ENCODE measurements at regions not wholly inside any gene's neighbourhood (a gene's known extent, or its start where the extent isn't known, plus 50 kb on each side); places are given as distances from the start of the nearest gene placed in this dataset.
"Not testable (repeated sequence)": the region's sequence is repeated elsewhere in the genome, so short reads cannot be mapped to it uniquely, and the experiment has no call there.

GRCh38 chr13:76663592-76664335 lies 222.4 kb downstream of the KCTD12 start:
- Mint-ChIP-seq H3K27ac (no peak overlapping the region), H3K9me3 (no peaks in the 10 kb centered on the region), H3K4me3 (no peak overlapping the region), H3K36me3 (no peaks in the 10 kb centered on the region), H3K4me1 (no peaks in the 10 kb centered on the region), H3K27me3 (peaks cover 0 to 4% of the 10 kb centered on the region in 2 donors)
- WGBS (ENCODE audit: insufficient coverage) = no CpG with 5 or more reads among the region's 4 CpGs
- no peak for DNase-seq
- ChIA-PET POLR2A (no interaction called here), CTCF (interaction anchor here in 1 of 2 donors (0.8 to 1.2 kb wide), 3 partner anchors 10 to 240 kb away, joined by 3 read pairs; no protein-coding TSS in a partner anchor)
- Histone ChIP-seq H3K36me3 (ENCODE audit: control insufficient read depth in 2 of 2, extremely low read depth in 1 of 2, insufficient read depth in 1 of 2, low read length in 1 of 2) (no peaks in the 10 kb centered on the region), H3K27me3 (replicated peaks in 1 of 2; ENCODE audit: control insufficient read depth in 2 of 2, extremely low read depth in 1 of 2, insufficient read depth in 2 of 2, low read length in 1 of 2) (no peaks in the 10 kb centered on the region), H3K9me3 (no peaks in the 10 kb centered on the region), H3K4me1 (ENCODE audit: control insufficient read depth in 1 of 2, extremely low read depth in 1 of 2, insufficient read depth in 2 of 2, low read length in 2 of 2) (no peaks in the 10 kb centered on the region), H3K27ac (ENCODE audit: low read length) (no peak overlapping the region), H3K4me3 (ENCODE audit: control insufficient read depth in 1 of 2, extremely low read depth in 1 of 2, low read length in 1 of 2) (no peak overlapping the region)
- ATAC-seq (replicated peaks in 1 of 4) = no peak

- H3K27ac Mint-ChIP-seq; POLR2A ChIA-PET; H3K4me3 ChIP-seq (ENCODE audit: control insufficient read depth in 1 of 2, extremely low read depth in 1 of 2, low read length in 1 of 2); H3K9me3 ChIP-seq; H3K36me3 ChIP-seq (ENCODE audit: control insufficient read depth in 2 of 2, extremely low read depth in 1 of 2, insufficient read depth in 1 of 2, low read length in 1 of 2); CTCF ChIA-PET; H3K4me1 Mint-ChIP-seq; H3K36me3 Mint-ChIP-seq; H3K4me1 ChIP-seq (ENCODE audit: control insufficient read depth in 1 of 2, extremely low read depth in 1 of 2, insufficient read depth in 2 of 2, low read length in 2 of 2); H3K9me3 Mint-ChIP-seq; ATAC-seq (replicated peaks in 1 of 4); DNase-seq; H3K27ac ChIP-seq (ENCODE audit: low read length); H3K4me3 Mint-ChIP-seq; H3K27me3 ChIP-seq (replicated peaks in 1 of 2; ENCODE audit: control insufficient read depth in 2 of 2, extremely low read depth in 1 of 2, insufficient read depth in 2 of 2, low read length in 1 of 2): not testable (repeated sequence)
- 86% methylated on average over 7 of the region's 7 CpGs for WGBS (ENCODE audit: insufficient coverage)
- H3K27me3 Mint-ChIP-seq = peaks cover 0 to 10% of the 10 kb centered on the region in 2 donors
These were observed 227.1 kb downstream of the KCTD12 start for GRCh38 chr13:76659074-76659473.

GRCh38 chr13:76656500-76656899 lies 229.7 kb downstream of the KCTD12 start:
- ChIA-PET CTCF (interaction anchor here in 1 of 2 donors (0.6 kb wide), 1 partner anchor 316 kb away, joined by 3 read pairs; no protein-coding TSS in a partner anchor), POLR2A (no interaction called here)
- no peaks in the 10 kb centered on the region for H3K4me1 Mint-ChIP-seq
- Histone ChIP-seq H3K36me3 (ENCODE audit: control insufficient read depth in 2 of 2, extremely low read depth in 1 of 2, insufficient read depth in 1 of 2, low read length in 1 of 2) (no peaks in the 10 kb centered on the region), H3K4me3 (ENCODE audit: control insufficient read depth in 1 of 2, extremely low read depth in 1 of 2, low read length in 1 of 2) (no peak overlapping the region), H3K4me1 (ENCODE audit: control insufficient read depth in 1 of 2, extremely low read depth in 1 of 2, insufficient read depth in 2 of 2, low read length in 2 of 2) (no peaks in the 10 kb centered on the region), H3K27ac (ENCODE audit: low read length) (no peak overlapping the region), H3K9me3 (no peaks in the 10 kb centered on the region), H3K27me3 (replicated peaks in 1 of 2; ENCODE audit: control insufficient read depth in 2 of 2, extremely low read depth in 1 of 2, insufficient read depth in 2 of 2, low read length in 1 of 2) (peaks cover 0 to 3% of the 10 kb centered on the region in 2 experiments)
- H3K4me3 Mint-ChIP-seq = no peak overlapping the region
- H3K27ac Mint-ChIP-seq = no peak overlapping the region
- no peak for DNase-seq
- ATAC-seq (replicated peaks in 1 of 4) = no peak
- no peaks in the 10 kb centered on the region for H3K9me3 Mint-ChIP-seq
- no CpG with 5 or more reads among the region's 4 CpGs for WGBS (ENCODE audit: insufficient coverage)
- no peaks in the 10 kb centered on the region for H3K36me3 Mint-ChIP-seq
- peaks cover 10 to 16% of the 10 kb centered on the region in 2 donors for H3K27me3 Mint-ChIP-seq

GRCh38 chr13:76656056-76656455 lies 230.1 kb downstream of the KCTD12 start:
- CTCF ChIA-PET = no interaction called here
- no peaks in the 10 kb centered on the region for H3K4me1 ChIP-seq (ENCODE audit: control insufficient read depth in 1 of 2, extremely low read depth in 1 of 2, insufficient read depth in 2 of 2, low read length in 2 of 2)

GRCh38 chr13:76654263-76654662 lies 231.9 kb downstream of the KCTD12 start:
- H3K4me3 Mint-ChIP-seq = no peak overlapping the region
- peaks cover 17 to 24% of the 10 kb centered on the region in 2 donors for H3K27me3 Mint-ChIP-seq
- ChIA-PET POLR2A (no interaction called here), CTCF (no interaction called here)
- no peaks in the 10 kb centered on the region for H3K4me1 Mint-ChIP-seq
- H3K27ac ChIP-seq (ENCODE audit: low read length) = no peak overlapping the region
- ATAC-seq (replicated peaks in 1 of 4) (no peak), DNase-seq (no peak)
- no peak overlapping the region for H3K27ac Mint-ChIP-seq
- H3K36me3 ChIP-seq (ENCODE audit: control insufficient read depth in 2 of 2, extremely low read depth in 1 of 2, insufficient read depth in 1 of 2, low read length in 1 of 2) = no peaks in the 10 kb centered on the region
- H3K27me3 ChIP-seq (replicated peaks in 1 of 2; ENCODE audit: control insufficient read depth in 2 of 2, extremely low read depth in 1 of 2, insufficient read depth in 2 of 2, low read length in 1 of 2) = peaks cover 0 to 3% of the 10 kb centered on the region in 2 experiments
- H3K9me3 ChIP-seq = no peaks in the 10 kb centered on the region
- H3K4me3 ChIP-seq (ENCODE audit: control insufficient read depth in 1 of 2, extremely low read depth in 1 of 2, low read length in 1 of 2) = no peak overlapping the region
- H3K4me1 ChIP-seq (ENCODE audit: control insufficient read depth in 1 of 2, extremely low read depth in 1 of 2, insufficient read depth in 2 of 2, low read length in 2 of 2) = no peaks in the 10 kb centered on the region
- 83% methylated on average over 1 of the region's 2 CpGs for WGBS (ENCODE audit: insufficient coverage)
- no peaks in the 10 kb centered on the region for H3K9me3 Mint-ChIP-seq
- no peaks in the 10 kb centered on the region for H3K36me3 Mint-ChIP-seq

More at GRCh38 chr13:76656056-76656455, 230.1 kb downstream of the KCTD12 start:
- no peaks in the 10 kb centered on the region for H3K4me1 Mint-ChIP-seq
- H3K27ac Mint-ChIP-seq = no peak overlapping the region
- H3K36me3 ChIP-seq (ENCODE audit: control insufficient read depth in 2 of 2, extremely low read depth in 1 of 2, insufficient read depth in 1 of 2, low read length in 1 of 2) = no peaks in the 10 kb centered on the region
- peaks cover 0 to 3% of the 10 kb centered on the region in 2 experiments for H3K27me3 ChIP-seq (replicated peaks in 1 of 2; ENCODE audit: control insufficient read depth in 2 of 2, extremely low read depth in 1 of 2, insufficient read depth in 2 of 2, low read length in 1 of 2)
- H3K9me3 ChIP-seq = no peaks in the 10 kb centered on the region
- WGBS (ENCODE audit: insufficient coverage) = no CpG with 5 or more reads among the region's 2 CpGs
- H3K4me3 ChIP-seq (ENCODE audit: control insufficient read depth in 1 of 2, extremely low read depth in 1 of 2, low read length in 1 of 2) = no peak overlapping the region
- H3K27ac ChIP-seq (ENCODE audit: low read length) = no peak overlapping the region
- no peaks in the 10 kb centered on the region for H3K9me3 Mint-ChIP-seq
- no peak for DNase-seq
- POLR2A ChIA-PET = no interaction called here
- H3K27me3 Mint-ChIP-seq = peaks cover 13 to 19% of the 10 kb centered on the region in 2 donors
- no peaks in the 10 kb centered on the region for H3K36me3 Mint-ChIP-seq
- no peak overlapping the region for H3K4me3 Mint-ChIP-seq
- ATAC-seq (replicated peaks in 1 of 4) = no peak

GRCh38 chr13:76651286-76651685 lies 234.9 kb downstream of the KCTD12 start:
- Mint-ChIP-seq H3K27ac (no peak overlapping the region), H3K4me3 (no peak overlapping the region), H3K9me3 (no peaks in the 10 kb centered on the region), H3K27me3 (peaks cover 17 to 23% of the 10 kb centered on the region in 2 donors), H3K36me3 (no peaks in the 10 kb centered on the region), H3K4me1 (no peaks in the 10 kb centered on the region)
- DNase-seq (no peak), ATAC-seq (replicated peaks in 1 of 4) (no peak)
- Histone ChIP-seq H3K36me3 (ENCODE audit: control insufficient read depth in 2 of 2, extremely low read depth in 1 of 2, insufficient read depth in 1 of 2, low read length in 1 of 2) (no peaks in the 10 kb centered on the region), H3K27me3 (replicated peaks in 1 of 2; ENCODE audit: control insufficient read depth in 2 of 2, extremely low read depth in 1 of 2, insufficient read depth in 2 of 2, low read length in 1 of 2) (peaks cover 0 to 3% of the 10 kb centered on the region in 2 experiments), H3K27ac (ENCODE audit: low read length) (no peak overlapping the region), H3K4me1 (ENCODE audit: control insufficient read depth in 1 of 2, extremely low read depth in 1 of 2, insufficient read depth in 2 of 2, low read length in 2 of 2) (no peaks in the 10 kb centered on the region), H3K9me3 (no peaks in the 10 kb centered on the region), H3K4me3 (ENCODE audit: control insufficient read depth in 1 of 2, extremely low read depth in 1 of 2, low read length in 1 of 2) (no peak overlapping the region)
- WGBS (ENCODE audit: insufficient coverage) = no CpG with 5 or more reads among the region's 1 CpG
- ChIA-PET CTCF (no interaction called here), POLR2A (no interaction called here)
